ENCODE measurements at regions not wholly inside any gene's neighbourhood (a gene's known extent, or its start where the extent isn't known, plus 50 kb on each side); places are given as distances from the start of the nearest gene placed in this dataset.

DNA sequence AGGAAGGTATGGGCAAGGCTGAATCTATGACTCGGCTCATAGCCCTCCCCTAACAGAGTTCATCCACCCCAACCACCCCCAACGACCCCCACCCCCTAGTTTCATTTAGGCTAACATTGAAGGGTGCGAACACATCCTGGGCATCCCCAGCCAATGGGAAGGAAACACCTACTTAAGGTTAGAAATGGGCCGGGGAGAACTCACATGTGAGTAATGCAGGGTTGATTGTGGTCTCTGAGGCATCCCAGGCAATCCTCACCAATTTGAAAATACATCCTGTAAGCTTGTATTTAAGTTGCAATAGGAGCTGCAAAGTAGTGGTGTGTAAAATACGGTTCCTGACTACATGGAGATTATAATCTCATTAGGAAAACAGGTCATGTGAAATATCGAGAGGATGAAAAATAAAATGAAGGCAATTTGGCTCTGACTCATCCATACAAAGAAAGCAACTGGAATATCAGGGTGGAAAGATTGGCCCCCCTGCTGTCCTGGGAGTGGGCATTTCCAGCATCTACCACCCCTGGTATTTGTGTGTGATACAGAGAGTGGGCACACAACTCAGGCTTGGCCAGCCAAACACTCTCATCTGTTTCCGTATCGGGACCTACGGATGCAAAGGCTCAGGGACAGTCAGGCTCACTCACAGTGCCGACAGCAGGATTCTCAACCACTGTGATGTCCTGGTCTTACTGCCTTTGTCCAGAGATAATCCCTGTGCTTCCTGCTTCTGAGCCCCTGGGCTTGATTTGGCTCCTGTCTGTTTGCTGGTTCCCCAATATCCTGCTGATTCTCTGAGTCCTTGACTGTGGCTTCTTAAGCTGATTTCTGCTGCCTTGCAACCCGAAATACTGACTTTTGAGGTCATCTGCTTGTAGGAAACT is 90.0 kb upstream of the NCKAP5 start:
- intact Hi-C loops (cut with DNase I), result no loop called here
- DNase-seq (no peak), ATAC-seq (no peak)
- Histone ChIP-seq H3K4me3 (no peak overlapping the region), H3K9me3 (no peaks in the 10 kb centered on the region), H3K4me1 (no peaks in the 10 kb centered on the region), H3K27me3 (no peaks in the 10 kb centered on the region), H3K27ac (no peak overlapping the region), H3K36me3 (no peaks in the 10 kb centered on the region)
- 66% methylated on average over 8 of the region's 11 CpGs for WGBS (ENCODE audit: insufficient coverage, low coverage, low lambda C conversion rate, missing lambda C conversion rate)
- TF ChIP-seq, protein P1, sequence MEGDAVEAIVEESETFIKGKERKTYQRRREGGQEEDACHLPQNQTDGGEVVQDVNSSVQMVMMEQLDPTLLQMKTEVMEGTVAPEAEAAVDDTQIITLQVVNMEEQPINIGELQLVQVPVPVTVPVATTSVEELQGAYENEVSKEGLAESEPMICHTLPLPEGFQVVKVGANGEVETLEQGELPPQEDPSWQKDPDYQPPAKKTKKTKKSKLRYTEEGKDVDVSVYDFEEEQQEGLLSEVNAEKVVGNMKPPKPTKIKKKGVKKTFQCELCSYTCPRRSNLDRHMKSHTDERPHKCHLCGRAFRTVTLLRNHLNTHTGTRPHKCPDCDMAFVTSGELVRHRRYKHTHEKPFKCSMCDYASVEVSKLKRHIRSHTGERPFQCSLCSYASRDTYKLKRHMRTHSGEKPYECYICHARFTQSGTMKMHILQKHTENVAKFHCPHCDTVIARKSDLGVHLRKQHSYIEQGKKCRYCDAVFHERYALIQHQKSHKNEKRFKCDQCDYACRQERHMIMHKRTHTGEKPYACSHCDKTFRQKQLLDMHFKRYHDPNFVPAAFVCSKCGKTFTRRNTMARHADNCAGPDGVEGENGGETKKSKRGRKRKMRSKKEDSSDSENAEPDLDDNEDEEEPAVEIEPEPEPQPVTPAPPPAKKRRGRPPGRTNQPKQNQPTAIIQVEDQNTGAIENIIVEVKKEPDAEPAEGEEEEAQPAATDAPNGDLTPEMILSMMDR (IDR thresholded peaks at IDR 0.05), result no peak
- TF ChIP-seq POLR2A (IDR thresholded peaks at IDR 0.05), result no peak

DNA sequence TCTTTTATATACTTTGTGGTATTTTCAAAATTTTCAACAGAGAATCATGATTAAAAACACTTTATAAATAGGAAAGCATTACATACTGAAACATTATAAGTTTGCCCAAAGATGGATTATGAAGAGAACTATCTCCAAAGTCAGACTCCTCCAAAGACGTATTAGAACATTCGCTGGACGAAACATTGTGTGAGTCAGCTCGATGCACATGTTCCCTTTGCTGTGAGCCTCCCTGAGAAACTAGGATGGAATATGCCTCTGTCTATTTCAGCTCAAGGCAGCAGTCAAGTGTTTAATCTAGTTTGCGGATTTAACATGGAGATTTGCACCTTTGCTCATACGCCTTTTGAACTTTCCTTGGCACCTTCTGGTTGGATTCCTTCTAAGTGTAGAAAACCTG is 92.2 kb upstream of the NCKAP5 start:
- intact Hi-C loops (cut with DNase I), result no loop called here

DNA sequence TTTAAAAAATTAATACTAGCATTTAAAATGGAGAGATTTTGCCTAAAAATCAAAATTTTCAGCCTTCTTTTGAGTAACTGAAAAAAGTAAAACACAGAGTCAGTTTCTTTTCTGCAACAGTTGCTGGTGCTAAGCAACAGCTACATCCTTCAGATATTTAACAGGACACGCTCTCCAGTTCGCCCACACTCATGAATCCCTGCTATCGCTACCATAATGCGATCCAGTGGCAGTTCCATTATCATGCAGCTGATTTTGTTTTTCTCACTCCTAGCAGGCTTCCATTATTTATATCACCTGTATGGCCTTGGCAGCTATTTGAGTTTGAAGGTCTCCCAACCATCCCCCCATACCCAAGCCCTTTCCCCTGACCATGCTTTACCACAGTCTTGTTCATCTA is 93.1 kb upstream of the NCKAP5 start:
- H3K9me3 ChIP-seq, result no peaks in the 10 kb centered on the region
- ATAC-seq (no peak), DNase-seq (no peak)
- no peaks in the 10 kb centered on the region for H3K4me1 ChIP-seq
- no peak overlapping the region for H3K4me3 ChIP-seq
- no peaks in the 10 kb centered on the region for H3K36me3 ChIP-seq
- no peaks in the 10 kb centered on the region for H3K27me3 ChIP-seq
- WGBS (ENCODE audit: insufficient coverage, low coverage, low lambda C conversion rate, missing lambda C conversion rate), result 91% methylated on average over 4 of the region's 4 CpGs
- H3K27ac ChIP-seq, result no peak overlapping the region
- TF ChIP-seq POLR2A (IDR thresholded peaks at IDR 0.05), result no peak
- TF ChIP-seq, protein P1 (IDR thresholded peaks at IDR 0.05), result no peak
- intact Hi-C loops (cut with DNase I), result no loop called here

More for the DNA sequence above, 92.2 kb upstream of the NCKAP5 start:
- no peak overlapping the region for H3K4me3 ChIP-seq
- H3K9me3 ChIP-seq, result no peaks in the 10 kb centered on the region
- H3K27ac ChIP-seq, result no peak overlapping the region
- DNase-seq (no peak), ATAC-seq (no peak)
- no peak for TF ChIP-seq POLR2A (IDR thresholded peaks at IDR 0.05)
- TF ChIP-seq, protein P1 (IDR thresholded peaks at IDR 0.05), result no peak
- H3K4me1 ChIP-seq, result no peaks in the 10 kb centered on the region
- 92% methylated on average over 6 of the region's 6 CpGs for WGBS (ENCODE audit: insufficient coverage, low coverage, low lambda C conversion rate, missing lambda C conversion rate)
- H3K27me3 ChIP-seq, result no peaks in the 10 kb centered on the region
- no peaks in the 10 kb centered on the region for H3K36me3 ChIP-seq

DNA sequence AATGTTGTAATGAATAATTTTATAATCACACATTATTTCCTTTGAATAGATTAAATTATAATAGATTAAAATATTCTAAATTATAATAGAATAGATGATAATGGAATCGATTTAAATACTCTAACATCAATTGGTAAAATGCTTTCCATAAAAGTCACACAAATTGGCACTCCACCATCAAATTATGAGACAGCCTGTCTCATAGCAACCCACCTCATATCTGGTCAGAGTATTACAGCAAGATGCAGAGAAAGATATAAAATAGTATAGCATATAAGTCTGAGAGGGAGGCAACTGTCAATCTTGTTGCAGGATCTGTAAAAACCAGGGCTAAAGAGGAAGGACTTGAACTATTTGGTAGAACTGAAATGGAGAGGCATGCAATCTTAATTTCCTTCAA is 98.4 kb upstream of the NCKAP5 start:
- ATAC-seq (peak in 2 of 4 donors; percentile 9 to 12), DNase-seq (no peak)
- 76% methylated on average over 1 of the region's 1 CpG for WGBS (ENCODE audit: insufficient coverage, low coverage, low lambda C conversion rate, missing lambda C conversion rate)
- H3K9me3 ChIP-seq, result peaks cover 0 to 4% (median 0%) of the 10 kb centered on the region in 4 donors
- intact Hi-C loops (cut with DNase I), result no loop called here
- no peaks in the 10 kb centered on the region for H3K27me3 ChIP-seq
- H3K36me3 ChIP-seq, result no peaks in the 10 kb centered on the region
- no peak overlapping the region for H3K4me3 ChIP-seq
- peaks cover 0 to 4% (median 0%) of the 10 kb centered on the region in 4 donors for H3K4me1 ChIP-seq
- H3K27ac ChIP-seq, result peak overlapping the region in 2 of 3 donors; percentile 40 to 44
- TF ChIP-seq, protein P1 (IDR thresholded peaks at IDR 0.05), result no peak
- no peak for TF ChIP-seq POLR2A (IDR thresholded peaks at IDR 0.05)

Data from right lobe of liver (tissue), 6 donors.